ENCODE measurements at regions not wholly inside any gene's neighbourhood (a gene's known extent, or its start where the extent isn't known, plus 50 kb on each side); places are given as distances from the start of the nearest gene placed in this dataset.
"Not testable (repeated sequence)": the region's sequence is repeated elsewhere in the genome, so short reads cannot be mapped to it uniquely, and the experiment has no call there.

DNA sequence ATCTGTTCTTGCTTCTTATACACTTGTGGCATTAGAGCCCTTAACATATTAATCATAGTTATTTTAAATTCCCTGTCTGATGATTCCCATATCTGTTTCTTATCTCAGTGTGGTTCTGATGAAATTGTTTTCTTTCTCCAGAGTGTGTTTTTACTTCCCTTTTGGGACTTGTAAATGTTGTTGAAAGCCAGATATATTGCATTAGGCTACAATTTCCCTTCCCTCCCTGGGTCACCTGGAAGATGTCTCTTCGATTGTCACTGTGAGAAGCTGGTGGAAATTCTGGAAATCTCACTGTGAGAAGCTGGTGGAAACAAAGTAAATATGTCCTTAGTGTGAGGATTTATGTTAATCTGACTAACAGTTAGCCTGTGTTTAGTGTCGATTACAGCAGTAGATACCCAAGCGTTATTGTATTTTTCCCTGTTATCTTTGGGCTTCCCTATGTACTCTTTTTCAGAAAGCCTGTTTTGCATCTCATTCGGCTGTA is 717.3 kb downstream of the TRHDE start:
- H2AFZ ChIP-seq (ENCODE audit: low read depth, low read length), result no peak overlapping the region
- no peaks in the 10 kb centered on the region for H3F3A ChIP-seq (ENCODE audit: insufficient read depth, low read length, poor library complexity, severe bottlenecking)
- TF ChIP-seq EP300 (conservative IDR thresholded peaks at IDR 0.05; ENCODE audit: poor library complexity, severe bottlenecking), result no peak
- TF ChIP-seq MXI1 (conservative IDR thresholded peaks at IDR 0.05; ENCODE audit: poor library complexity, severe bottlenecking), result no peak
- no peak for TF ChIP-seq SMC3 (conservative IDR thresholded peaks at IDR 0.05; ENCODE audit: poor library complexity)
- TF ChIP-seq, protein P1, sequence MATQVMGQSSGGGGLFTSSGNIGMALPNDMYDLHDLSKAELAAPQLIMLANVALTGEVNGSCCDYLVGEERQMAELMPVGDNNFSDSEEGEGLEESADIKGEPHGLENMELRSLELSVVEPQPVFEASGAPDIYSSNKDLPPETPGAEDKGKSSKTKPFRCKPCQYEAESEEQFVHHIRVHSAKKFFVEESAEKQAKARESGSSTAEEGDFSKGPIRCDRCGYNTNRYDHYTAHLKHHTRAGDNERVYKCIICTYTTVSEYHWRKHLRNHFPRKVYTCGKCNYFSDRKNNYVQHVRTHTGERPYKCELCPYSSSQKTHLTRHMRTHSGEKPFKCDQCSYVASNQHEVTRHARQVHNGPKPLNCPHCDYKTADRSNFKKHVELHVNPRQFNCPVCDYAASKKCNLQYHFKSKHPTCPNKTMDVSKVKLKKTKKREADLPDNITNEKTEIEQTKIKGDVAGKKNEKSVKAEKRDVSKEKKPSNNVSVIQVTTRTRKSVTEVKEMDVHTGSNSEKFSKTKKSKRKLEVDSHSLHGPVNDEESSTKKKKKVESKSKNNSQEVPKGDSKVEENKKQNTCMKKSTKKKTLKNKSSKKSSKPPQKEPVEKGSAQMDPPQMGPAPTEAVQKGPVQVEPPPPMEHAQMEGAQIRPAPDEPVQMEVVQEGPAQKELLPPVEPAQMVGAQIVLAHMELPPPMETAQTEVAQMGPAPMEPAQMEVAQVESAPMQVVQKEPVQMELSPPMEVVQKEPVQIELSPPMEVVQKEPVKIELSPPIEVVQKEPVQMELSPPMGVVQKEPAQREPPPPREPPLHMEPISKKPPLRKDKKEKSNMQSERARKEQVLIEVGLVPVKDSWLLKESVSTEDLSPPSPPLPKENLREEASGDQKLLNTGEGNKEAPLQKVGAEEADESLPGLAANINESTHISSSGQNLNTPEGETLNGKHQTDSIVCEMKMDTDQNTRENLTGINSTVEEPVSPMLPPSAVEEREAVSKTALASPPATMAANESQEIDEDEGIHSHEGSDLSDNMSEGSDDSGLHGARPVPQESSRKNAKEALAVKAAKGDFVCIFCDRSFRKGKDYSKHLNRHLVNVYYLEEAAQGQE (IDR thresholded peaks at IDR 0.05; ENCODE audit: borderline replicate concordance), result no peak
- no peak for TF ChIP-seq EZH2 (IDR thresholded peaks at IDR 0.05; ENCODE audit: borderline replicate concordance, insufficient read depth, low read length, poor library complexity, severe bottlenecking)
- TF ChIP-seq, protein P2, sequence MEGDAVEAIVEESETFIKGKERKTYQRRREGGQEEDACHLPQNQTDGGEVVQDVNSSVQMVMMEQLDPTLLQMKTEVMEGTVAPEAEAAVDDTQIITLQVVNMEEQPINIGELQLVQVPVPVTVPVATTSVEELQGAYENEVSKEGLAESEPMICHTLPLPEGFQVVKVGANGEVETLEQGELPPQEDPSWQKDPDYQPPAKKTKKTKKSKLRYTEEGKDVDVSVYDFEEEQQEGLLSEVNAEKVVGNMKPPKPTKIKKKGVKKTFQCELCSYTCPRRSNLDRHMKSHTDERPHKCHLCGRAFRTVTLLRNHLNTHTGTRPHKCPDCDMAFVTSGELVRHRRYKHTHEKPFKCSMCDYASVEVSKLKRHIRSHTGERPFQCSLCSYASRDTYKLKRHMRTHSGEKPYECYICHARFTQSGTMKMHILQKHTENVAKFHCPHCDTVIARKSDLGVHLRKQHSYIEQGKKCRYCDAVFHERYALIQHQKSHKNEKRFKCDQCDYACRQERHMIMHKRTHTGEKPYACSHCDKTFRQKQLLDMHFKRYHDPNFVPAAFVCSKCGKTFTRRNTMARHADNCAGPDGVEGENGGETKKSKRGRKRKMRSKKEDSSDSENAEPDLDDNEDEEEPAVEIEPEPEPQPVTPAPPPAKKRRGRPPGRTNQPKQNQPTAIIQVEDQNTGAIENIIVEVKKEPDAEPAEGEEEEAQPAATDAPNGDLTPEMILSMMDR (IDR thresholded peaks at IDR 0.05; ENCODE audit: poor library complexity, severe bottlenecking), result no peak
- no peak for TF ChIP-seq POLR2AphosphoS5 (IDR thresholded peaks at IDR 0.05)
- TF ChIP-seq TAF1 (IDR thresholded peaks at IDR 0.05; ENCODE audit: low read depth), result no peak
- TF ChIP-seq RAD21 (conservative IDR thresholded peaks at IDR 0.05), result no peak
- H3K27ac ChIP-seq (ENCODE audit: low read length), result no peak overlapping the region
- no peaks in the 10 kb centered on the region for H3K79me2 ChIP-seq (replicated peaks; ENCODE audit: insufficient read depth, low read length)
- H3K36me3 ChIP-seq (ENCODE audit: insufficient read depth, low read length), result no peaks in the 10 kb centered on the region
- H4K20me1 ChIP-seq (ENCODE audit: insufficient read depth), result no peaks in the 10 kb centered on the region
- H3K4me3 ChIP-seq (ENCODE audit: low read length), result no peak overlapping the region
- no peak overlapping the region for H3K4me2 ChIP-seq (ENCODE audit: low read length)
- no peaks in the 10 kb centered on the region for H3K9me3 ChIP-seq (ENCODE audit: low read length)
- H3K9ac ChIP-seq (ENCODE audit: low read length), result no peak overlapping the region
- no peaks in the 10 kb centered on the region for H3K27me3 ChIP-seq (ENCODE audit: insufficient read depth, low read depth, low read length)
- no peaks in the 10 kb centered on the region for H3K9me2 ChIP-seq (ENCODE audit: insufficient read depth, low read length)

DNA sequence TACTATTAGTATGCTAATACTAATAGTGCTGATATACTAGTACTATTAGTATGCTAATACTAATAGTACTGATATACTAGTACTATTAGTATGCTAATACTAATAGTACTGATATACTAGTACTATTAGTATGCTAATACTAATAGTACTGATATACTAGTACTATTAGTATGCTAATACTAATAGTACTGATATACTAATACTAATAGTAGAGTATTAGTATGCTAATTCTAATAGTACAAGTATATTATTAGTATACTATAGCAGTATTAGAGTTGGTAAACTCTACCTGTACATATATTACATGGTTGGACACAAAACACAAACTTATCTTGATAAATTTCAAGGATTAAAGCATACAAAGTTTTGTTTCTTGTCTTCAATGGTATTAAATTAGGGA is 722.9 kb downstream of the TRHDE start:
- not testable (repeated sequence) for H3K36me3 ChIP-seq (ENCODE audit: insufficient read depth, low read length); H3K9me3 ChIP-seq (ENCODE audit: low read length); H3K79me2 ChIP-seq (replicated peaks; ENCODE audit: insufficient read depth, low read length); H3F3A ChIP-seq (ENCODE audit: insufficient read depth, low read length, poor library complexity, severe bottlenecking); H3K27me3 ChIP-seq (ENCODE audit: insufficient read depth, low read depth, low read length); H3K9ac ChIP-seq (ENCODE audit: low read length); H3K4me3 ChIP-seq (ENCODE audit: low read length); H4K20me1 ChIP-seq (ENCODE audit: insufficient read depth); H3K9me2 ChIP-seq (ENCODE audit: insufficient read depth, low read length); H3K4me2 ChIP-seq (ENCODE audit: low read length); H2AFZ ChIP-seq (ENCODE audit: low read depth, low read length); H3K27ac ChIP-seq (ENCODE audit: low read length)

DNA sequence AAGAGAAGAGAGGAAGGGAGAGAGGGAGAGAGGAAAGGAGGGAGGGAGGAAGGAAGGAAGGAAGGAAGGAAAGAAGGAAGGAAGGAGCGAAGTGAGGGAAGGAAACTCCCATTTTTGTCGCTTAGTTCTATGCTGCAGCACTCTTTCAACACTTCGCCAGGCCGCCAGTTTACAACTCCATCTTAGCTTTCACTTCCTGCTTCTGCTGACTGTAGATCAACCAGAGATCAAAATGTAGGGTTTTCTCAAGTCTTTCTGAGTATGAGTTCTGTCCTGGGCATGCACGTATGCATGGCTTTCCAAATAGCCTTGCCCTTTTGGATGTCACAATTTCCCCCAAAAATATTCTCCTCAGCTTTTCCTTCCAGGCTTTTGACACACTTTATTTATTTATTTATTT is 723.4 kb downstream of the TRHDE start:
- H3K27ac ChIP-seq (ENCODE audit: low read length), result no peak overlapping the region
- TF ChIP-seq RAD21 (conservative IDR thresholded peaks at IDR 0.05), result no peak
- no peak overlapping the region for H3K4me2 ChIP-seq (ENCODE audit: low read length)
- no peaks in the 10 kb centered on the region for H3K36me3 ChIP-seq (ENCODE audit: insufficient read depth, low read length)
- H3K9ac ChIP-seq (ENCODE audit: low read length), result no peak overlapping the region
- H3K9me3 ChIP-seq (ENCODE audit: low read length), result no peaks in the 10 kb centered on the region
- no peaks in the 10 kb centered on the region for H3F3A ChIP-seq (ENCODE audit: insufficient read depth, low read length, poor library complexity, severe bottlenecking)
- no peaks in the 10 kb centered on the region for H3K27me3 ChIP-seq (ENCODE audit: insufficient read depth, low read depth, low read length)
- H3K4me3 ChIP-seq (ENCODE audit: low read length), result no peak overlapping the region
- H4K20me1 ChIP-seq (ENCODE audit: insufficient read depth), result no peaks in the 10 kb centered on the region
- no peaks in the 10 kb centered on the region for H3K79me2 ChIP-seq (replicated peaks; ENCODE audit: insufficient read depth, low read length)
- H2AFZ ChIP-seq (ENCODE audit: low read depth, low read length), result no peak overlapping the region
- no peaks in the 10 kb centered on the region for H3K9me2 ChIP-seq (ENCODE audit: insufficient read depth, low read length)

DNA sequence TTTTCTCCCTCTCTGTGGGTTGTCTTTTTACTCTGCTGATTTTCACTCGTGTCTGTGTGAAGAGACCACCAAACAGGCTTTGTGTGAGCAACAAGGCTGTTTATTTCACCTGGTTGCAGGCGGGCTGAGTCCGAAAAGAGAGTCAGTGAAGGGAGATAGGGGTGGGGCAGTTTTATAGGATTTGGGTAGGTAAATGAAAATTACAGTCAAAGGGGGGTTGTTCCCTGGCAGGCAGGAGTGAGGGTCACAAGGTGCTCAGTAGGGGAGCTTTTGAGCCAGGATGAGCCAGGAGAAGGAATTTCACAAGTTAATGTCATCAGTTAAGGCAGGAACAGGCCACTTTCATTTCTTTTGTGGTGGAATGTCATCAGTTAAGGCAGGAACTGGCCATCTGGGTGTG is 729.6 kb downstream of the TRHDE start:
- not testable (repeated sequence) for H3K4me2 ChIP-seq (ENCODE audit: low read length); H3K27ac ChIP-seq (ENCODE audit: low read length); H3K36me3 ChIP-seq (ENCODE audit: insufficient read depth, low read length)

DNA sequence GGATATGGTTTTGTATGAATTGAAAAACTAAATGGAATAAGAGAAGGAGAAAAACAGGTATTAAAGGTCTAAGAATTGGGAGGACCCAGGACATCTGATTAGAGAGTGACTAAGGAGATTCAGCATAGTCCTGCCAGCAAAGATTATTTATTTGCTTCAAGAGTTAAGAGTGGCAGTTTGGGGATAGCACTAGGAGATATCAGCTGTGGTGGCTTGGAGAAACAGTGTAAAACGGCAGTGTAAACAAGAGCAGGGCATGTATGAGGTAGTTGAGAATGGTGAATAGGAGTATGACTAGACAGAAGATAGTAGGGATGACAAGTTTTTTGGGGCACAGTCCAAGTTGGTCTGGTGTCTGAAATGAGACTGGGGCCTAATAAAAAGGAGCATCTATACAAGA is 730.3 kb downstream of the TRHDE start:
- H2AFZ ChIP-seq (ENCODE audit: low read depth, low read length); H3K9ac ChIP-seq (ENCODE audit: low read length); H3K36me3 ChIP-seq (ENCODE audit: insufficient read depth, low read length); H3K27ac ChIP-seq (ENCODE audit: low read length); H3K9me2 ChIP-seq (ENCODE audit: insufficient read depth, low read length); H3K79me2 ChIP-seq (replicated peaks; ENCODE audit: insufficient read depth, low read length); H4K20me1 ChIP-seq (ENCODE audit: insufficient read depth); H3K4me3 ChIP-seq (ENCODE audit: low read length); H3K27me3 ChIP-seq (ENCODE audit: insufficient read depth, low read depth, low read length); H3K9me3 ChIP-seq (ENCODE audit: low read length); H3F3A ChIP-seq (ENCODE audit: insufficient read depth, low read length, poor library complexity, severe bottlenecking); H3K4me2 ChIP-seq (ENCODE audit: low read length): not testable (repeated sequence)

More for the DNA sequence above, 729.6 kb downstream of the TRHDE start:
- H2AFZ ChIP-seq (ENCODE audit: low read depth, low read length); H3K9ac ChIP-seq (ENCODE audit: low read length); H3K27me3 ChIP-seq (ENCODE audit: insufficient read depth, low read depth, low read length); H3K4me3 ChIP-seq (ENCODE audit: low read length); H3K9me2 ChIP-seq (ENCODE audit: insufficient read depth, low read length); H3K79me2 ChIP-seq (replicated peaks; ENCODE audit: insufficient read depth, low read length); H4K20me1 ChIP-seq (ENCODE audit: insufficient read depth); H3F3A ChIP-seq (ENCODE audit: insufficient read depth, low read length, poor library complexity, severe bottlenecking); H3K9me3 ChIP-seq (ENCODE audit: low read length): not testable (repeated sequence)

All from neural cell (in vitro differentiated cells).